A549 (cell line): ENCODE measurements at regions not wholly inside any gene's neighbourhood (a gene's known extent, or its start where the extent isn't known, plus 50 kb on each side); places are given as distances from the start of the nearest gene placed in this dataset.

Source experiments
- ATAC-seq, 2 experiments: fragments of 200-7000 bp in 1 of 2; fragments of >200 bp in 1 of 2; cut with Nextera tagmentation in 1 of 2; cut with Tn5 transposase in 1 of 2; 3 replicates each; pipeline versions ENCODE4 v1.8.0 to v1.9.1; 2018 to 2020; ENCODE audit warnings: mild to moderate bottlenecking in 1 of 2, moderate library complexity in 1 of 2
- CTCF ChIA-PET: fragments of 300-600 bp; sonication (Branson Sonifier 250); formaldehyde crosslinking; extraction: SDS; loops from one replicate; lab custom pipeline; 2021; ENCODE audit warnings: antibody characterized with exemption, inconsistent platforms; lab: Yijun Ruan, JAX
- POLR2A ChIA-PET: fragments of 350-600 bp; formaldehyde crosslinking; extraction: SDS; loops from one replicate; lab custom pipeline; 2021; ENCODE audit warnings: antibody characterized with exemption, inconsistent platforms; lab: Yijun Ruan, JAX
- DNase-seq, 2 experiments: peaks; one replicate each; pipeline versions ENCODE4 v3.0.0 to v3.0.0-alpha.2; 2011 to 2016; ENCODE audit warnings: low read depth in 1 of 2, low spot score in 1 of 2
- FAIRE-seq: peaks from 2 replicates; lab custom pipeline; 2011; peaks lifted over from hg19 to GRCh38; lab: Jason Lieb, UNC
- H3K27ac ChIP-seq, 2 experiments: fragments of >200 bp; sonication (Bioruptor Twin); formaldehyde crosslinking; 3 replicates each; pipeline ENCODE4 v1.5.1; 2016 to 2017
- H3K4me1 ChIP-seq: fragments of >200 bp; sonication (Bioruptor Twin); formaldehyde crosslinking; 3 replicates; pipeline ENCODE4 v1.6.1; 2016
- H3K4me2 ChIP-seq: fragments of >200 bp; sonication (Bioruptor Twin); formaldehyde crosslinking; 3 replicates; pipeline ENCODE4 v1.6.1; 2016
- H3K4me3 ChIP-seq: fragments of >200 bp; sonication (Bioruptor Twin); formaldehyde crosslinking; 3 replicates; pipeline ENCODE4 v1.5.1; 2016
- H3K9me3 ChIP-seq: fragments of >200 bp; sonication (Bioruptor Twin); formaldehyde crosslinking; 3 replicates; pipeline ENCODE4 v1.6.1; 2016
- EHMT2 ChIP-seq: fragments of 200-600 bp; sonication (generic); IDR thresholded peaks from 2 replicates; pipeline ENCODE4 v1.6.1; 2016; ENCODE audit warnings: antibody characterized with exemption, low read depth, mild to moderate bottlenecking, moderate library complexity
- EP300 ChIP-seq, 2 experiments: fragments of >200 bp; sonication (Bioruptor Twin); formaldehyde crosslinking; IDR thresholded peaks; 2 replicates in 1 of 2; 3 replicates in 1 of 2; pipeline ENCODE4 v1.6.1; 2016 to 2017
- FOSL2 ChIP-seq, 2 experiments: fragments of 450-650 bp in 1 of 2; fragments of >200 bp in 1 of 2; sonication (Bioruptor Twin) in 1 of 2; formaldehyde crosslinking; IDR thresholded peaks; 2 replicates each; pipeline versions ENCODE4 v1.5.0 to v1.6.1; 2016 to 2020; ENCODE audit warnings: mild to moderate bottlenecking in 1 of 2, moderate library complexity in 1 of 2
- HOXA7 ChIP-seq: fragments of 250-450 bp; sonication (Bioruptor Pico); IDR thresholded peaks from 2 replicates; pipeline ENCODE4 v1.5.0; 2020; ENCODE audit warnings: mild to moderate bottlenecking, moderate library complexity
- JUN ChIP-seq, 2 experiments: fragments of >200 bp; sonication (Bioruptor Twin); formaldehyde crosslinking; IDR thresholded peaks; 2 replicates in 1 of 2; 3 replicates in 1 of 2; pipeline ENCODE4 v1.6.1; 2016 to 2017
- JUNB ChIP-seq: fragments of >200 bp; sonication (Bioruptor Twin); formaldehyde crosslinking; IDR thresholded peaks from 2 replicates; pipeline ENCODE4 v1.6.1; 2016
- MYC ChIP-seq: IDR thresholded peaks from 2 replicates; pipeline ENCODE4 v1.6.1; 2012; ENCODE audit warnings: mild to moderate bottlenecking, inconsistent platforms, low read length, improper control_type of control experiment, borderline replicate concordance
- NFE2L2 ChIP-seq: fragments of 150-350 bp; conservative IDR thresholded peaks from 2 replicates; pipeline ENCODE4 v1.6.1; 2014; ENCODE audit warnings: low read length
- NPAS2 ChIP-seq: fragments of 250-450 bp; sonication (Bioruptor Pico); IDR thresholded peaks from 2 replicates; pipeline ENCODE4 v1.8.0; 2022; ENCODE audit warnings: mild to moderate bottlenecking, moderate library complexity, borderline replicate concordance
- NR3C1 ChIP-seq: fragments of >200 bp; sonication (Bioruptor Twin); formaldehyde crosslinking; IDR thresholded peaks from 3 replicates; pipeline ENCODE4 v1.6.1; 2017
- RCOR1 ChIP-seq: fragments of 150-350 bp; IDR thresholded peaks from 2 replicates; pipeline ENCODE4 v1.6.1; 2014; ENCODE audit warnings: antibody characterized with exemption, low read length, low read depth
- RFX5 ChIP-seq: fragments of 450-650 bp; IDR thresholded peaks from 2 replicates; pipeline ENCODE4 v1.7.1; 2014; ENCODE audit warnings: antibody characterized with exemption, mild to moderate bottlenecking, moderate library complexity
- RNF2 ChIP-seq: fragments of 200-600 bp; sonication (generic); IDR thresholded peaks from 2 replicates; pipeline ENCODE4 v1.6.1; 2016; ENCODE audit warnings: low read depth, mild to moderate bottlenecking, antibody characterized with exemption, moderate library complexity, borderline replicate concordance
- TFCP2L1 ChIP-seq: fragments of 250-450 bp; sonication (Bioruptor Pico); IDR thresholded peaks from 2 replicates; pipeline ENCODE4 v1.5.0; 2021; ENCODE audit warnings: mild to moderate bottlenecking
- ZC3H11A ChIP-seq: fragments of 450-650 bp; IDR thresholded peaks from 2 replicates; pipeline ENCODE4 v1.6.1; 2014; ENCODE audit warnings: antibody characterized with exemption, mild to moderate bottlenecking
- ZFP36 ChIP-seq: fragments of 450-650 bp; IDR thresholded peaks from 2 replicates; pipeline ENCODE4 v1.6.1; 2014; ENCODE audit warnings: borderline replicate concordance; ENCODE audit not compliant: partially characterized antibody
- WGBS: methylation state at CpG from one replicate; pipeline ENCODE4 v1.1.6; 2017; ENCODE audit errors: missing lambda C conversion rate; 5-methylcytosine and 5-hydroxymethylcytosine counted together
- TF ChIP-seq, protein P1 (sequence below): fragments of 450-650 bp; IDR thresholded peaks from 2 replicates; pipeline ENCODE4 v1.6.1; 2014; ENCODE audit warnings: antibody characterized with exemption
- TF ChIP-seq, protein P2 (sequence below): fragments of 150-350 bp; IDR thresholded peaks from 2 replicates; pipeline ENCODE4 v1.6.1; 2014; ENCODE audit warnings: low read depth, mild to moderate bottlenecking, low read length
- TF ChIP-seq, protein P3 (sequence below): fragments of 250-450 bp; sonication (Bioruptor Pico); IDR thresholded peaks from 2 replicates; pipeline ENCODE4 v1.5.0; 2021; ENCODE audit warnings: mild to moderate bottlenecking, moderate library complexity, borderline replicate concordance
- TF ChIP-seq, protein P4 (sequence below): fragments of 200-600 bp; sonication (generic); IDR thresholded peaks from 2 replicates; pipeline ENCODE4 v1.6.1; 2016; ENCODE audit warnings: antibody characterized with exemption, mild to moderate bottlenecking, moderate library complexity

DNA sequence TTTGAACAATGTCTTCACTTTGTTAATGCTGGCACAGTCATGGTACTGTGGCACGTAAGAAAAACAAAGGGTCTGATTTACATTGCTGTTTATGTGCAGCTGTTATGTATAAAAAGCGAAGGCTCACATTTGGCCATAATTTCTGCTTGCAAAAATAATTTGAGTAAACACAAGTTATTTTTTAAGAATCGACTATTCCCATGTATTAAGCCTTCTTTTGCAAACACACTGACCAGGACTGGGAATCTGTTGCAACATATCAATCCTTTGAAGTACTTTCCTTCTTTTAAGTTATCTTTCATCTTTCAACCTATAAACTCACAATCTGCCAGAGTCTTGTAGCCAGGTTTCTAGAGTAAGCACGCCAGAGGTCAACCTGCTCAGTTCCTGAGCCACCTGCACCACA lies 145.4 kb upstream of the BMP4 start:
- CTCF ChIA-PET, result no interaction called here
- peaks cover 6% of the 10 kb centered on the region; the same call in 2 of the 3 replicates for H3K4me1 ChIP-seq
- no peak for TF ChIP-seq JUN (IDR thresholded peaks at IDR 0.05)
- WGBS, result 31% methylated on average over 4 of the region's 4 CpGs
- ATAC-seq, result no peak
- no peaks in the 10 kb centered on the region for H3K9me3 ChIP-seq
- H3K4me3 ChIP-seq, result no peak overlapping the region
- DNase-seq, result no peak
- no peak for FAIRE-seq
- H3K4me2 ChIP-seq, result no peak overlapping the region
- H3K27ac ChIP-seq, result no peak overlapping the region
- POLR2A ChIA-PET, result no interaction called here

DNA sequence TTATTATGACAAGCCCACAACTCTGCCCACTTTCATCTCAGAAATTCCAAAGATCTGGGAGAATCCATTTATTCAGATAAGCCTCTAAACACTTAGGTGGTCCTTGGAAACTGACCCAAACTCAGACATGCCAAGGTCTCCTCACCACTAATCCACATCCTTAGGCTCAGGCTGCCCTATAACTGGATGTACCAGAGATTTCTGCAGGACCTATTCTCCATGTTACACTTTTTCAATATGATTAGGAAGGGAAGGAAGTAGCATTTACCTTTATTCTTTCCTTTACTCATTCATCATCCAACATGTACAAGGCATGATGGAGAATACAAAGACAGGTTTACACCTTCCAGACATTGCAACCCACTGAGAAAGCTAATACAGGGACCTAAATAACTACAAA lies 145.9 kb upstream of the BMP4 start:
- H3K4me3 ChIP-seq, result no peak overlapping the region
- H3K27ac ChIP-seq, result no peak overlapping the region
- ChIA-PET POLR2A (no interaction called here), CTCF (no interaction called here)
- no peak overlapping the region for H3K4me2 ChIP-seq
- no peak for FAIRE-seq
- no peaks in the 10 kb centered on the region for H3K9me3 ChIP-seq
- TF ChIP-seq TFCP2L1 (no peak), FOSL2 (IDR thresholded peaks at IDR 0.05) (no peak), FOSL2 (CRISPR knock-in tag; IDR thresholded peaks at IDR 0.05) (no peak), EP300 (IDR thresholded peaks at IDR 0.05) (no peak), NFE2L2 (no peak), EHMT2 (no peak), ZC3H11A (no peak), NPAS2 (CRISPR knock-in tag) (no peak), NR3C1 (no peak), HOXA7 (CRISPR knock-in tag) (no peak), JUNB (no peak), RNF2 (no peak), RFX5 (no peak), MYC (no peak), ZFP36 (no peak), RCOR1 (no peak)
- TF ChIP-seq, protein P1, sequence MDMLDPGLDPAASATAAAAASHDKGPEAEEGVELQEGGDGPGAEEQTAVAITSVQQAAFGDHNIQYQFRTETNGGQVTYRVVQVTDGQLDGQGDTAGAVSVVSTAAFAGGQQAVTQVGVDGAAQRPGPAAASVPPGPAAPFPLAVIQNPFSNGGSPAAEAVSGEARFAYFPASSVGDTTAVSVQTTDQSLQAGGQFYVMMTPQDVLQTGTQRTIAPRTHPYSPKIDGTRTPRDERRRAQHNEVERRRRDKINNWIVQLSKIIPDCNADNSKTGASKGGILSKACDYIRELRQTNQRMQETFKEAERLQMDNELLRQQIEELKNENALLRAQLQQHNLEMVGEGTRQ, result no peak
- TF ChIP-seq, protein P2, sequence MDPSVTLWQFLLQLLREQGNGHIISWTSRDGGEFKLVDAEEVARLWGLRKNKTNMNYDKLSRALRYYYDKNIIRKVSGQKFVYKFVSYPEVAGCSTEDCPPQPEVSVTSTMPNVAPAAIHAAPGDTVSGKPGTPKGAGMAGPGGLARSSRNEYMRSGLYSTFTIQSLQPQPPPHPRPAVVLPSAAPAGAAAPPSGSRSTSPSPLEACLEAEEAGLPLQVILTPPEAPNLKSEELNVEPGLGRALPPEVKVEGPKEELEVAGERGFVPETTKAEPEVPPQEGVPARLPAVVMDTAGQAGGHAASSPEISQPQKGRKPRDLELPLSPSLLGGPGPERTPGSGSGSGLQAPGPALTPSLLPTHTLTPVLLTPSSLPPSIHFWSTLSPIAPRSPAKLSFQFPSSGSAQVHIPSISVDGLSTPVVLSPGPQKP, result no peak
- TF ChIP-seq, protein P3, sequence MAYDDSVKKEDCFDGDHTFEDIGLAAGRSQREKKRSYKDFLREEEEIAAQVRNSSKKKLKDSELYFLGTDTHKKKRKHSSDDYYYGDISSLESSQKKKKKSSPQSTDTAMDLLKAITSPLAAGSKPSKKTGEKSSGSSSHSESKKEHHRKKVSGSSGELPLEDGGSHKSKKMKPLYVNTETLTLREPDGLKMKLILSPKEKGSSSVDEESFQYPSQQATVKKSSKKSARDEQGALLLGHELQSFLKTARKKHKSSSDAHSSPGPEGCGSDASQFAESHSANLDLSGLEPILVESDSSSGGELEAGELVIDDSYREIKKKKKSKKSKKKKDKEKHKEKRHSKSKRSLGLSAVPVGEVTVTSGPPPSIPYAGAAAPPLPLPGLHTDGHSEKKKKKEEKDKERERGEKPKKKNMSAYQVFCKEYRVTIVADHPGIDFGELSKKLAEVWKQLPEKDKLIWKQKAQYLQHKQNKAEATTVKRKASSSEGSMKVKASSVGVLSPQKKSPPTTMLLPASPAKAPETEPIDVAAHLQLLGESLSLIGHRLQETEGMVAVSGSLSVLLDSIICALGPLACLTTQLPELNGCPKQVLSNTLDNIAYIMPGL (CRISPR knock-in tag), result no peak
- TF ChIP-seq, protein P4, sequence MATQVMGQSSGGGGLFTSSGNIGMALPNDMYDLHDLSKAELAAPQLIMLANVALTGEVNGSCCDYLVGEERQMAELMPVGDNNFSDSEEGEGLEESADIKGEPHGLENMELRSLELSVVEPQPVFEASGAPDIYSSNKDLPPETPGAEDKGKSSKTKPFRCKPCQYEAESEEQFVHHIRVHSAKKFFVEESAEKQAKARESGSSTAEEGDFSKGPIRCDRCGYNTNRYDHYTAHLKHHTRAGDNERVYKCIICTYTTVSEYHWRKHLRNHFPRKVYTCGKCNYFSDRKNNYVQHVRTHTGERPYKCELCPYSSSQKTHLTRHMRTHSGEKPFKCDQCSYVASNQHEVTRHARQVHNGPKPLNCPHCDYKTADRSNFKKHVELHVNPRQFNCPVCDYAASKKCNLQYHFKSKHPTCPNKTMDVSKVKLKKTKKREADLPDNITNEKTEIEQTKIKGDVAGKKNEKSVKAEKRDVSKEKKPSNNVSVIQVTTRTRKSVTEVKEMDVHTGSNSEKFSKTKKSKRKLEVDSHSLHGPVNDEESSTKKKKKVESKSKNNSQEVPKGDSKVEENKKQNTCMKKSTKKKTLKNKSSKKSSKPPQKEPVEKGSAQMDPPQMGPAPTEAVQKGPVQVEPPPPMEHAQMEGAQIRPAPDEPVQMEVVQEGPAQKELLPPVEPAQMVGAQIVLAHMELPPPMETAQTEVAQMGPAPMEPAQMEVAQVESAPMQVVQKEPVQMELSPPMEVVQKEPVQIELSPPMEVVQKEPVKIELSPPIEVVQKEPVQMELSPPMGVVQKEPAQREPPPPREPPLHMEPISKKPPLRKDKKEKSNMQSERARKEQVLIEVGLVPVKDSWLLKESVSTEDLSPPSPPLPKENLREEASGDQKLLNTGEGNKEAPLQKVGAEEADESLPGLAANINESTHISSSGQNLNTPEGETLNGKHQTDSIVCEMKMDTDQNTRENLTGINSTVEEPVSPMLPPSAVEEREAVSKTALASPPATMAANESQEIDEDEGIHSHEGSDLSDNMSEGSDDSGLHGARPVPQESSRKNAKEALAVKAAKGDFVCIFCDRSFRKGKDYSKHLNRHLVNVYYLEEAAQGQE, result no peak
- no peak for ATAC-seq
- peaks cover 8% of the 10 kb centered on the region; the same call in 2 of the 3 replicates for H3K4me1 ChIP-seq
- no peak for DNase-seq
